ENCODE measurements at regions not wholly inside any gene's neighbourhood (a gene's known extent, or its start where the extent isn't known, plus 50 kb on each side); places are given as distances from the start of the nearest gene placed in this dataset.

- TF ChIP-seq, protein P1, sequence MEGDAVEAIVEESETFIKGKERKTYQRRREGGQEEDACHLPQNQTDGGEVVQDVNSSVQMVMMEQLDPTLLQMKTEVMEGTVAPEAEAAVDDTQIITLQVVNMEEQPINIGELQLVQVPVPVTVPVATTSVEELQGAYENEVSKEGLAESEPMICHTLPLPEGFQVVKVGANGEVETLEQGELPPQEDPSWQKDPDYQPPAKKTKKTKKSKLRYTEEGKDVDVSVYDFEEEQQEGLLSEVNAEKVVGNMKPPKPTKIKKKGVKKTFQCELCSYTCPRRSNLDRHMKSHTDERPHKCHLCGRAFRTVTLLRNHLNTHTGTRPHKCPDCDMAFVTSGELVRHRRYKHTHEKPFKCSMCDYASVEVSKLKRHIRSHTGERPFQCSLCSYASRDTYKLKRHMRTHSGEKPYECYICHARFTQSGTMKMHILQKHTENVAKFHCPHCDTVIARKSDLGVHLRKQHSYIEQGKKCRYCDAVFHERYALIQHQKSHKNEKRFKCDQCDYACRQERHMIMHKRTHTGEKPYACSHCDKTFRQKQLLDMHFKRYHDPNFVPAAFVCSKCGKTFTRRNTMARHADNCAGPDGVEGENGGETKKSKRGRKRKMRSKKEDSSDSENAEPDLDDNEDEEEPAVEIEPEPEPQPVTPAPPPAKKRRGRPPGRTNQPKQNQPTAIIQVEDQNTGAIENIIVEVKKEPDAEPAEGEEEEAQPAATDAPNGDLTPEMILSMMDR (IDR thresholded peaks at IDR 0.05; ENCODE audit: borderline replicate concordance, control extremely low read depth, extremely low read depth, insufficient read depth, missing control alignments): no peak
- no peak for DNase-seq (ENCODE audit: low spot score)
- in situ Hi-C loops (cut with MboI; ENCODE audit: low sequenced_read_pairs, unreplicated experiment): loop anchor here (25.0 kb wide), 1 partner anchor 704 kb away; no protein-coding TSS in a partner anchor
These were observed 95.3 kb upstream of the XYLT1 start for GRCh38 chr16:17566075-17566474.

DNA sequence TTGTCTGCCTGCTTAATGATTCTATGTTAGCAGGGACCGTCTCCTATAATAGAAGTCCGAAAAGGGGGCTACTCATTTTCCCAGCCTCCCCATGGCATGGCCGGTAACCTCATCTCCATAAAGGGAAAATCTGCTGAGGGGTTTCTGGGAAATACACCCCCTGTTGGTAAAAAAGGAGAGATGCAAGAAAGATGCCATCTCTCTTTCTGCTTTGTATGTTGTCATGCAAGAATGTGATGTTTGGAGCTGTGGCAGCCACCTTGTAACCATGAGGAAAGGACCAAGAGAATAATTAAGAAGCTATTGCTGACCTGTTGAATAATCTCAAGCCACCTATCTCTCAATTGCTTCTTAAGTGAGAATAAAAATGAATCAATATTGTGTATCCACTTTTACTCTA lies 94.8 kb upstream of the XYLT1 start:
- DNase-seq (ENCODE audit: low spot score): no peak
- TF ChIP-seq, protein P1 (IDR thresholded peaks at IDR 0.05; ENCODE audit: borderline replicate concordance, control extremely low read depth, extremely low read depth, insufficient read depth, missing control alignments): no peak
- in situ Hi-C loops (cut with MboI; ENCODE audit: low sequenced_read_pairs, unreplicated experiment): loop anchor here (25.0 kb wide), 1 partner anchor 703 kb away; no protein-coding TSS in a partner anchor

- TF ChIP-seq, protein P1 (IDR thresholded peaks at IDR 0.05; ENCODE audit: borderline replicate concordance, control extremely low read depth, extremely low read depth, insufficient read depth, missing control alignments): no peak
- in situ Hi-C loops (cut with MboI; ENCODE audit: low sequenced_read_pairs, unreplicated experiment): loop anchor here (25.0 kb wide), 1 partner anchor 703 kb away; no protein-coding TSS in a partner anchor
- no peak for DNase-seq (ENCODE audit: low spot score)
These were observed 94.1 kb upstream of the XYLT1 start for GRCh38 chr16:17564856-17565255.

GRCh38 chr16:17563323-17564091 lies 92.7 kb upstream of the XYLT1 start:
- in situ Hi-C loops (cut with MboI; ENCODE audit: low sequenced_read_pairs, unreplicated experiment): loop anchor here (25.0 kb wide), 1 partner anchor 701 kb away; no protein-coding TSS in a partner anchor
- DNase-seq (ENCODE audit: low spot score): no peak
- TF ChIP-seq, protein P1 (IDR thresholded peaks at IDR 0.05; ENCODE audit: borderline replicate concordance, control extremely low read depth, extremely low read depth, insufficient read depth, missing control alignments): no peak

DNA sequence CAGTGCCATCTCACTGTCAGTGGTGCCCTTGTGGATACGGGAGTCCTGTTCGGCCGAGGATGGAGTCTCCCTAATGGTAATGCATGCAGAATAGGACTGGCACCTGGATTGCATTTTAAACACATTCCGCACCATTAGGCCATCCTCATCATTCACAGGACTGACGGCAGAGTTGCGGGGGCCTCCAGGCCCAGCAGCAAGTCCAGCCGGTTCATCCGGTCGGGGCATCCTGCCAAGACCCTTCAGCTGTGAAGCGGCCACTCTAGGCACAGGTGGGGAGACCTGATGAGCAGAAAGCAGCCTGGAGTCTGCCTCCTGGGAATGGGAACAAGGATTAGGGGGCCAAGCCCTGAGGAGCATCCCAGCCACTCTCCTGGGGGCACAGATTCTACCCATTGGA lies 90.3 kb upstream of the XYLT1 start:
- no peak for DNase-seq (ENCODE audit: low spot score)
- TF ChIP-seq, protein P1 (IDR thresholded peaks at IDR 0.05; ENCODE audit: borderline replicate concordance, control extremely low read depth, extremely low read depth, insufficient read depth, missing control alignments): no peak
- in situ Hi-C loops (cut with MboI; ENCODE audit: low sequenced_read_pairs, unreplicated experiment): loop anchor here (25.0 kb wide), 1 partner anchor 699 kb away; no protein-coding TSS in a partner anchor

GRCh38 chr16:17560548-17560947 lies 89.8 kb upstream of the XYLT1 start:
- TF ChIP-seq, protein P1 (IDR thresholded peaks at IDR 0.05; ENCODE audit: borderline replicate concordance, control extremely low read depth, extremely low read depth, insufficient read depth, missing control alignments): no peak
- no peak for DNase-seq (ENCODE audit: low spot score)
- in situ Hi-C loops (cut with MboI; ENCODE audit: low sequenced_read_pairs, unreplicated experiment): loop anchor here (25.0 kb wide), 1 partner anchor 698 kb away; no protein-coding TSS in a partner anchor

Measured in GM13976 (cell line).